ENCODE measurements at regions not wholly inside any gene's neighbourhood (a gene's known extent, or its start where the extent isn't known, plus 50 kb on each side); places are given as distances from the start of the nearest gene placed in this dataset.

DNA sequence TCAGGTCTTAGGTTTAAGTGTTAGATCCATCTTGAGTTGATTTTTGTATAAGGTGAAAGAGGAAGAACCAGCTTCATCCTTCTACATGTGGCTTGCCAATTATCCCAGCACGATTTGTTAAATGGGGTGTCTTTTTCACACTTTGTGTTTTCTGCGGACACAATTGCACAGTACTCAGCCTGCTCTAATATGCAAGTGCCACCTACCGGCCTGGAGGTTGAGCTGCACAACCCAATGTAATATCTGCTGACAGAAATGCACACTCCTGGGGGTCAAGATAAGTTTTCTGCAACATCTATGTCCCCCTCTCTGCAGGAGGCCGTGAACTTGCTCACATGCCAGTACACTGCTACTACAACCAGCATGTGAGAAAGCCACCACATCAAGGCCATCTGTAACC, 791.9 kb upstream of the ROBO1 start:
- no peak for TF ChIP-seq POLR2A (IDR thresholded peaks at IDR 0.05)
- TF ChIP-seq, protein P1, sequence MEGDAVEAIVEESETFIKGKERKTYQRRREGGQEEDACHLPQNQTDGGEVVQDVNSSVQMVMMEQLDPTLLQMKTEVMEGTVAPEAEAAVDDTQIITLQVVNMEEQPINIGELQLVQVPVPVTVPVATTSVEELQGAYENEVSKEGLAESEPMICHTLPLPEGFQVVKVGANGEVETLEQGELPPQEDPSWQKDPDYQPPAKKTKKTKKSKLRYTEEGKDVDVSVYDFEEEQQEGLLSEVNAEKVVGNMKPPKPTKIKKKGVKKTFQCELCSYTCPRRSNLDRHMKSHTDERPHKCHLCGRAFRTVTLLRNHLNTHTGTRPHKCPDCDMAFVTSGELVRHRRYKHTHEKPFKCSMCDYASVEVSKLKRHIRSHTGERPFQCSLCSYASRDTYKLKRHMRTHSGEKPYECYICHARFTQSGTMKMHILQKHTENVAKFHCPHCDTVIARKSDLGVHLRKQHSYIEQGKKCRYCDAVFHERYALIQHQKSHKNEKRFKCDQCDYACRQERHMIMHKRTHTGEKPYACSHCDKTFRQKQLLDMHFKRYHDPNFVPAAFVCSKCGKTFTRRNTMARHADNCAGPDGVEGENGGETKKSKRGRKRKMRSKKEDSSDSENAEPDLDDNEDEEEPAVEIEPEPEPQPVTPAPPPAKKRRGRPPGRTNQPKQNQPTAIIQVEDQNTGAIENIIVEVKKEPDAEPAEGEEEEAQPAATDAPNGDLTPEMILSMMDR (IDR thresholded peaks at IDR 0.05): no peak
